Coronary artery (tissue), 2 donors: ENCODE measurements at regions not wholly inside any gene's neighbourhood (a gene's known extent, or its start where the extent isn't known, plus 50 kb on each side); places are given as distances from the start of the nearest gene placed in this dataset.

Experiments used
- DNase-seq: peaks from one replicate; pipeline ENCODE4 v3.0.0-alpha.2; 2017; ENCODE audit warnings: low spot score
- H3K27ac ChIP-seq, 2 donors: fragments of 200-600 bp; sonication (generic); one replicate each; pipeline ENCODE4 v1.5.1; 2016 to 2019
- H3K4me3 ChIP-seq: fragments of 200-600 bp; sonication (generic); 2 replicates; pipeline ENCODE4 v1.5.1; 2016; ENCODE audit warnings: mild to moderate bottlenecking, moderate library complexity
- CTCF ChIP-seq: fragments of 200-600 bp; sonication (generic); IDR thresholded peaks from one replicate; pipeline ENCODE4 v1.5.1; 2019; ENCODE audit warnings: antibody characterized with exemption

GRCh38 chr1:108046026-108046425 lies 81.0 kb upstream of the VAV3 start:
- H3K27ac ChIP-seq, result no peak overlapping the region
- DNase-seq, result no peak
- TF ChIP-seq CTCF, result no peak
- H3K4me3 ChIP-seq, result no peak overlapping the region

- no peak for DNase-seq
- no peak overlapping the region for H3K4me3 ChIP-seq
- H3K27ac ChIP-seq, result no peak overlapping the region
- TF ChIP-seq CTCF, result no peak
These were observed 80.5 kb upstream of the VAV3 start for GRCh38 chr1:108045460-108045859.

GRCh38 chr1:108044318-108044717 lies 79.3 kb upstream of the VAV3 start:
- H3K27ac ChIP-seq, result no peak overlapping the region
- no peak for DNase-seq
- no peak for TF ChIP-seq CTCF
- H3K4me3 ChIP-seq, result no peak overlapping the region

GRCh38 chr1:108043707-108044106 lies 78.7 kb upstream of the VAV3 start:
- no peak for DNase-seq
- H3K27ac ChIP-seq, result no peak overlapping the region
- no peak overlapping the region for H3K4me3 ChIP-seq
- TF ChIP-seq CTCF, result no peak

DNA sequence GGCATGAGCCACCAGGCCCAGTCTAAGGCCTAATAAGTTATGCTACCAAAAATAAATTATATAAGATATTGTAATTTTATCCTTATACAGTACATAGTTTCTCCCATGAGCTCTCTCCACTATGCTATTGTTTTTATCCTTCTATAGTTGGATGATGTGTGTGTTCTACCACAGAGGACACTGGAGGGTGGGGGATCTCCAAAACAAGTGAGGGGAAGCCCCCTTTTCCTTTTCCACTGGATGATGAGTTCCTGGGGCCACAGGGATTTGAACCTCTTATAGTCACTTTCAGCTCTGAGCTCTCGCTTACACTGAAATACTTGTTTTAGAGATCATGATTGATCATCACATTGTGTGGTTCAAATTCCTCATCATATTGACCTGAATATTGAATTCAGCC lies 77.6 kb upstream of the VAV3 start:
- no peak for DNase-seq
- Histone ChIP-seq H3K27ac (no peak overlapping the region), H3K4me3 (no peak overlapping the region)
- TF ChIP-seq CTCF, result no peak

GRCh38 chr1:108041360-108042142 lies 76.6 kb upstream of the VAV3 start:
- H3K4me3 ChIP-seq, result no peak overlapping the region
- no peak overlapping the region for H3K27ac ChIP-seq
- no peak for DNase-seq
- no peak for TF ChIP-seq CTCF

DNA sequence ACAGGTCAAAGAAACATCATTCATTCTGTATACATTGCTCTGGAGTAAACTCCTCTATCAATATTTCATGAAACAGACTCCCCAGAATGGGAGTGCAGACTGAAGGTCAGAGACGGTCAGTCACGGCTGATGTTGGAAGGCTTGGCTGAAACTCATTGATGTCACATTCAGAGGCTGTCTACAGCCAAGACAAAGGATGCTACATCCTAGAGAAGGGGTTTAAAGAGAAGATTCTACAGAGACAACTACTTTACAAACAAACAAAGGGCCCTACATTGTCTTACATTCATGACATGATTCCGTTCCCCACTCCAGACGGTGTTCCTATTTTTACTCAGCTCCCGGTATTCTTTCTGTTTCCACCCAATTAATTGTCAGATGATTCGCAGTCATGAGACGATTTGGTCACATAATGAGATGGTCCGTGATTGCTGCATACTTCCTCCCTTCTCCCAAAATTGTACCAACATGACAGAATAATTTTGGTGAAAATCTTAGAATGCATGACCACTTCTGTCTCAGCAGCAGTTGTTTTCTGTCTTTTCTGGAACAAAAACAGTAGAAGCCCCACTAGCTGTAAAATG lies 73.8 kb upstream of the VAV3 start:
- no peak for DNase-seq
- TF ChIP-seq CTCF, result no peak
- no peak overlapping the region for H3K27ac ChIP-seq
- H3K4me3 ChIP-seq, result no peak overlapping the region
